ENCODE measurements at regions not wholly inside any gene's neighbourhood (a gene's known extent, or its start where the extent isn't known, plus 50 kb on each side); places are given as distances from the start of the nearest gene placed in this dataset.

- Histone ChIP-seq H4K20me1 (ENCODE audit: insufficient read depth) (no peaks in the 10 kb centered on the region), H3K36me3 (ENCODE audit: insufficient read depth, low read length) (no peaks in the 10 kb centered on the region), H3K79me2 (replicated peaks; ENCODE audit: insufficient read depth, low read length) (no peaks in the 10 kb centered on the region), H3K9ac (ENCODE audit: low read length) (no peak overlapping the region), H3K9me2 (ENCODE audit: insufficient read depth, low read length) (no peaks in the 10 kb centered on the region), H3K4me3 (ENCODE audit: low read length) (no peak overlapping the region), H3K4me2 (ENCODE audit: low read length) (no peak overlapping the region), H3F3A (ENCODE audit: insufficient read depth, low read length, poor library complexity, severe bottlenecking) (no peaks in the 10 kb centered on the region), H3K27ac (ENCODE audit: low read length) (no peak overlapping the region), H3K27me3 (ENCODE audit: insufficient read depth, low read depth, low read length) (no peaks in the 10 kb centered on the region), H3K9me3 (ENCODE audit: low read length) (no peaks in the 10 kb centered on the region), H2AFZ (ENCODE audit: low read depth, low read length) (no peak overlapping the region)
- TF ChIP-seq, protein P1, sequence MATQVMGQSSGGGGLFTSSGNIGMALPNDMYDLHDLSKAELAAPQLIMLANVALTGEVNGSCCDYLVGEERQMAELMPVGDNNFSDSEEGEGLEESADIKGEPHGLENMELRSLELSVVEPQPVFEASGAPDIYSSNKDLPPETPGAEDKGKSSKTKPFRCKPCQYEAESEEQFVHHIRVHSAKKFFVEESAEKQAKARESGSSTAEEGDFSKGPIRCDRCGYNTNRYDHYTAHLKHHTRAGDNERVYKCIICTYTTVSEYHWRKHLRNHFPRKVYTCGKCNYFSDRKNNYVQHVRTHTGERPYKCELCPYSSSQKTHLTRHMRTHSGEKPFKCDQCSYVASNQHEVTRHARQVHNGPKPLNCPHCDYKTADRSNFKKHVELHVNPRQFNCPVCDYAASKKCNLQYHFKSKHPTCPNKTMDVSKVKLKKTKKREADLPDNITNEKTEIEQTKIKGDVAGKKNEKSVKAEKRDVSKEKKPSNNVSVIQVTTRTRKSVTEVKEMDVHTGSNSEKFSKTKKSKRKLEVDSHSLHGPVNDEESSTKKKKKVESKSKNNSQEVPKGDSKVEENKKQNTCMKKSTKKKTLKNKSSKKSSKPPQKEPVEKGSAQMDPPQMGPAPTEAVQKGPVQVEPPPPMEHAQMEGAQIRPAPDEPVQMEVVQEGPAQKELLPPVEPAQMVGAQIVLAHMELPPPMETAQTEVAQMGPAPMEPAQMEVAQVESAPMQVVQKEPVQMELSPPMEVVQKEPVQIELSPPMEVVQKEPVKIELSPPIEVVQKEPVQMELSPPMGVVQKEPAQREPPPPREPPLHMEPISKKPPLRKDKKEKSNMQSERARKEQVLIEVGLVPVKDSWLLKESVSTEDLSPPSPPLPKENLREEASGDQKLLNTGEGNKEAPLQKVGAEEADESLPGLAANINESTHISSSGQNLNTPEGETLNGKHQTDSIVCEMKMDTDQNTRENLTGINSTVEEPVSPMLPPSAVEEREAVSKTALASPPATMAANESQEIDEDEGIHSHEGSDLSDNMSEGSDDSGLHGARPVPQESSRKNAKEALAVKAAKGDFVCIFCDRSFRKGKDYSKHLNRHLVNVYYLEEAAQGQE (IDR thresholded peaks at IDR 0.05; ENCODE audit: borderline replicate concordance), result no peak
- TF ChIP-seq POLR2AphosphoS5 (IDR thresholded peaks at IDR 0.05) (no peak), SMC3 (conservative IDR thresholded peaks at IDR 0.05; ENCODE audit: poor library complexity) (no peak), CTCF (IDR thresholded peaks at IDR 0.05; ENCODE audit: poor library complexity, severe bottlenecking) (no peak), RAD21 (conservative IDR thresholded peaks at IDR 0.05) (no peak), MXI1 (conservative IDR thresholded peaks at IDR 0.05; ENCODE audit: poor library complexity, severe bottlenecking) (no peak), EZH2 (IDR thresholded peaks at IDR 0.05; ENCODE audit: borderline replicate concordance, insufficient read depth, low read length, poor library complexity, severe bottlenecking) (no peak), TAF1 (IDR thresholded peaks at IDR 0.05; ENCODE audit: low read depth) (no peak), EP300 (conservative IDR thresholded peaks at IDR 0.05; ENCODE audit: poor library complexity, severe bottlenecking) (no peak)
Measured at GRCh38 chr4:23648854-23649596, 240.8 kb downstream of the PPARGC1A start.

- Histone ChIP-seq H3K27me3 (ENCODE audit: insufficient read depth, low read depth, low read length) (no peaks in the 10 kb centered on the region), H3K9me3 (ENCODE audit: low read length) (no peaks in the 10 kb centered on the region)
Measured at GRCh38 chr4:23635468-23635867, 254.4 kb downstream of the PPARGC1A start.

More at GRCh38 chr4:23635468-23635867, 254.4 kb downstream of the PPARGC1A start:
- no peak overlapping the region for H2AFZ ChIP-seq (ENCODE audit: low read depth, low read length)
- H3K79me2 ChIP-seq (replicated peaks; ENCODE audit: insufficient read depth, low read length), result no peaks in the 10 kb centered on the region
- TF ChIP-seq TAF1 (IDR thresholded peaks at IDR 0.05; ENCODE audit: low read depth) (no peak), POLR2AphosphoS5 (IDR thresholded peaks at IDR 0.05) (no peak), RAD21 (conservative IDR thresholded peaks at IDR 0.05) (no peak), CTCF (IDR thresholded peaks at IDR 0.05; ENCODE audit: poor library complexity, severe bottlenecking) (no peak), MXI1 (conservative IDR thresholded peaks at IDR 0.05; ENCODE audit: poor library complexity, severe bottlenecking) (no peak)
- H3K27ac ChIP-seq (ENCODE audit: low read length), result no peak overlapping the region
- no peak overlapping the region for H3K9ac ChIP-seq (ENCODE audit: low read length)
- no peak overlapping the region for H3K4me3 ChIP-seq (ENCODE audit: low read length)
- H3K4me2 ChIP-seq (ENCODE audit: low read length), result no peak overlapping the region
- no peaks in the 10 kb centered on the region for H4K20me1 ChIP-seq (ENCODE audit: insufficient read depth)
- H3F3A ChIP-seq (ENCODE audit: insufficient read depth, low read length, poor library complexity, severe bottlenecking), result no peaks in the 10 kb centered on the region
- no peaks in the 10 kb centered on the region for H3K9me2 ChIP-seq (ENCODE audit: insufficient read depth, low read length)
- no peaks in the 10 kb centered on the region for H3K36me3 ChIP-seq (ENCODE audit: insufficient read depth, low read length)

Data from neural cell (in vitro differentiated cells).